ENCODE measurements at regions not wholly inside any gene's neighbourhood (a gene's known extent, or its start where the extent isn't known, plus 50 kb on each side); places are given as distances from the start of the nearest gene placed in this dataset.

DNA sequence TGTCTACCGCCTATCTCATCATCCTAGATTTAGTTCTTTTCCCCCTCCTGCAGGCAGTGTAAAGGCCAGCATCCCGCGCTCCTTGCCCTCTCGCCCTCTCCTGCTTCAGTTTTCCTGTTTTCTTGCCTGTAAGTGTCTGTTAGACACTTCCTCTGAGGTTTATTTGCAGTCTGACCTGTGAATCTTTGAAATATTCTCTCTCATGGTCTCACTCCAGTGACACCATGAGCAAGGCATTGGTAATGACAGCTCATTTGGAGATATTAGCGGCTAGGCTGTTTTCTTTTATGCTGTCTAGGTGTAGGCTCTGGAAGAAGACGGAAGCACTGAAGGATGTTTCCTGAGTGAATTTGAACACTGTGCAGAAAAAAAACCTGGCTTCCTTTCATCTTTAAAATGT is 179.6 kb downstream of the KDR start:
- in situ Hi-C loops (cut with MboI; ENCODE audit: low sequenced_read_pairs) = no loop called here

More for the DNA sequence above, 179.6 kb downstream of the KDR start:
- Histone ChIP-seq H2BK120ac (ENCODE audit: low read depth, low read length) (no peak overlapping the region), H2AK9ac (replicated peaks; ENCODE audit: low read depth, low read length, poor library complexity) (no peak overlapping the region), H2BK15ac (ENCODE audit: low read depth, low read length) (no peak overlapping the region), H4K20me1 (ENCODE audit: insufficient read depth, low read length) (no peaks in the 10 kb centered on the region), H3K27me3 (ENCODE audit: control insufficient read depth, insufficient read depth, low read length) (no peaks in the 10 kb centered on the region), H3K36me3 (ENCODE audit: control insufficient read depth, insufficient read depth, low read length) (no peaks in the 10 kb centered on the region), H3K4me1 (ENCODE audit: control insufficient read depth, insufficient read depth, low read length) (no peaks in the 10 kb centered on the region), H3K79me1 (ENCODE audit: low read depth in 1 of 2, low read length in 2 of 2) (no peaks in the 10 kb centered on the region), H3K4me3 (ENCODE audit: insufficient read depth, low read depth, low read length) (no peak overlapping the region), H2AFZ (replicated peaks; ENCODE audit: low read length, poor library complexity) (no peak overlapping the region), H3K18ac (ENCODE audit: low read depth, low read length) (no peak overlapping the region), H3K23ac (ENCODE audit: low read depth, low read length) (no peak overlapping the region), H3K9me1 (ENCODE audit: insufficient read depth, low read length) (no peaks in the 10 kb centered on the region), H3K14ac (replicated peaks; ENCODE audit: low read depth, low read length) (no peak overlapping the region), H3K4me2 (ENCODE audit: low read depth, low read length) (no peak overlapping the region), H3K4ac (ENCODE audit: low read depth, low read length) (no peak overlapping the region), H2BK5ac (ENCODE audit: low read depth, low read length, poor library complexity, severe bottlenecking) (no peak overlapping the region), H2BK20ac (ENCODE audit: low read depth, low read length) (no peak overlapping the region), H4K91ac (ENCODE audit: insufficient read depth, low read depth, low read length) (no peak overlapping the region), H4K5ac (ENCODE audit: low read depth, low read length) (no peak overlapping the region), H4K8ac (ENCODE audit: low read depth in 2 of 2, low read length in 2 of 2) (no peak overlapping the region), H2AK5ac (ENCODE audit: low read depth, low read length) (no peak overlapping the region), H3K27ac (ENCODE audit: insufficient read depth, low read length) (no peak overlapping the region), H3K9ac (ENCODE audit: low read depth, low read length) (no peak overlapping the region), H3K56ac (ENCODE audit: extremely low read depth, insufficient read depth, low read length) (no peak overlapping the region), H3K9me3 (ENCODE audit: control insufficient read depth, insufficient read depth, low read length) (no peaks in the 10 kb centered on the region)
- intact Hi-C loops (cut with micrococcal nuclease) (no loop called here), dilution Hi-C loops (cut with HindIII; ENCODE audit: low sequenced_read_pairs, unreplicated experiment) (no loop called here)
- no CpG with 5 or more reads among the region's 6 CpGs for WGBS, 2 experiments (ENCODE audit: extremely low coverage in 2 of 2, insufficient read length in 1 of 2)
- no peak for DNase-seq
- CTCF ChIA-PET = no interaction called here
- no TSS peak for BruUV-seq (replicated peaks)
- no peak for ATAC-seq (ENCODE audit: low read depth)
- POLR2A ChIA-PET (ENCODE audit: unreplicated experiment) = no interaction called here
- TF ChIP-seq MXI1 (IDR thresholded peaks at IDR 0.05; ENCODE audit: borderline replicate concordance, low read depth, low read length) (no peak), CEBPB (IDR thresholded peaks at IDR 0.05; ENCODE audit: low read depth, low read length) (no peak), RAD21 (IDR thresholded peaks at IDR 0.05; ENCODE audit: low read length) (0 out of 2 replicates have a peak, but pooled peaks have one; percentile 8)
- TF ChIP-seq, protein P1, sequence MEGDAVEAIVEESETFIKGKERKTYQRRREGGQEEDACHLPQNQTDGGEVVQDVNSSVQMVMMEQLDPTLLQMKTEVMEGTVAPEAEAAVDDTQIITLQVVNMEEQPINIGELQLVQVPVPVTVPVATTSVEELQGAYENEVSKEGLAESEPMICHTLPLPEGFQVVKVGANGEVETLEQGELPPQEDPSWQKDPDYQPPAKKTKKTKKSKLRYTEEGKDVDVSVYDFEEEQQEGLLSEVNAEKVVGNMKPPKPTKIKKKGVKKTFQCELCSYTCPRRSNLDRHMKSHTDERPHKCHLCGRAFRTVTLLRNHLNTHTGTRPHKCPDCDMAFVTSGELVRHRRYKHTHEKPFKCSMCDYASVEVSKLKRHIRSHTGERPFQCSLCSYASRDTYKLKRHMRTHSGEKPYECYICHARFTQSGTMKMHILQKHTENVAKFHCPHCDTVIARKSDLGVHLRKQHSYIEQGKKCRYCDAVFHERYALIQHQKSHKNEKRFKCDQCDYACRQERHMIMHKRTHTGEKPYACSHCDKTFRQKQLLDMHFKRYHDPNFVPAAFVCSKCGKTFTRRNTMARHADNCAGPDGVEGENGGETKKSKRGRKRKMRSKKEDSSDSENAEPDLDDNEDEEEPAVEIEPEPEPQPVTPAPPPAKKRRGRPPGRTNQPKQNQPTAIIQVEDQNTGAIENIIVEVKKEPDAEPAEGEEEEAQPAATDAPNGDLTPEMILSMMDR (conservative IDR thresholded peaks at IDR 0.05; ENCODE audit: low read depth, low read length) = no peak

Measured in IMR-90 (cell line).